Nephron progenitor cell (in vitro differentiated cells): ENCODE measurements at regions not wholly inside any gene's neighbourhood (a gene's known extent, or its start where the extent isn't known, plus 50 kb on each side); places are given as distances from the start of the nearest gene placed in this dataset.

Source experiments
- DNase-seq: peaks from one replicate; pipeline ENCODE4 v3.0.0; 2021
- H3K27ac Mint-ChIP-seq: 2 replicates; pipeline ENCODE4 v1.8.0; 2021; ENCODE audit warnings: mild to moderate bottlenecking, moderate library complexity, mixed read lengths
- H3K27me3 Mint-ChIP-seq: 2 replicates; pipeline ENCODE4 v1.8.0; 2021; ENCODE audit warnings: mild to moderate bottlenecking, low read depth, mixed read lengths; ENCODE audit not compliant: poor library complexity
- H3K36me3 Mint-ChIP-seq: 2 replicates; pipeline ENCODE4 v1.8.0; 2021; ENCODE audit warnings: low read depth, mixed read lengths
- H3K4me1 Mint-ChIP-seq: 2 replicates; pipeline ENCODE4 v1.8.0; 2021; ENCODE audit warnings: mixed read lengths
- H3K4me3 Mint-ChIP-seq: 2 replicates; pipeline ENCODE4 v1.8.0; 2021; ENCODE audit warnings: mild to moderate bottlenecking, moderate library complexity, mixed read lengths
- H3K9me3 Mint-ChIP-seq: 2 replicates; pipeline ENCODE4 v1.8.0; 2021; ENCODE audit warnings: mild to moderate bottlenecking, moderate library complexity, mixed read lengths
- TF ChIP-seq, protein P1 (sequence below): fragments of 200-600 bp; sonication (generic); IDR thresholded peaks from 2 replicates; pipeline ENCODE4 v1.5.0; 2021; ENCODE audit warnings: antibody characterized with exemption

DNA sequence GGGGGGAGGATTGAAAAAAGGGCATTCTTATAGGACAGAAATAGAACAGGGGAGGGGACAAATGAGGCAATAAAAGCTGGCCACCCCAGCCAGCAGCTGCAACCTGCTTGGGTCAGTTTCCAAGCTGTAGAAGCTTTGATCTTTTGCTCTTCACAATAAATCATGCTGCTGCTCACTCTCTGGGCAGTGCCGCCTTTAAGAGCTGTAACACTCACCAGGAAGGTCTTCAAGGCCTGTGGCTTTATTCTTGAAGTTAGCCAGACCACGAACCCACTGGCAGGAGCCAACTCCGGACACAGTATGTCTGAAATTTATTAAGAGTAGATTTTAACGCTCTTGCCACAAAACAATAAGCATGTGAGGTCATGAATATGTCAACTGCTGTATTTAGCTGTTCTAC, 649.9 kb upstream of the RAB6C start:
- TF ChIP-seq, protein P1, sequence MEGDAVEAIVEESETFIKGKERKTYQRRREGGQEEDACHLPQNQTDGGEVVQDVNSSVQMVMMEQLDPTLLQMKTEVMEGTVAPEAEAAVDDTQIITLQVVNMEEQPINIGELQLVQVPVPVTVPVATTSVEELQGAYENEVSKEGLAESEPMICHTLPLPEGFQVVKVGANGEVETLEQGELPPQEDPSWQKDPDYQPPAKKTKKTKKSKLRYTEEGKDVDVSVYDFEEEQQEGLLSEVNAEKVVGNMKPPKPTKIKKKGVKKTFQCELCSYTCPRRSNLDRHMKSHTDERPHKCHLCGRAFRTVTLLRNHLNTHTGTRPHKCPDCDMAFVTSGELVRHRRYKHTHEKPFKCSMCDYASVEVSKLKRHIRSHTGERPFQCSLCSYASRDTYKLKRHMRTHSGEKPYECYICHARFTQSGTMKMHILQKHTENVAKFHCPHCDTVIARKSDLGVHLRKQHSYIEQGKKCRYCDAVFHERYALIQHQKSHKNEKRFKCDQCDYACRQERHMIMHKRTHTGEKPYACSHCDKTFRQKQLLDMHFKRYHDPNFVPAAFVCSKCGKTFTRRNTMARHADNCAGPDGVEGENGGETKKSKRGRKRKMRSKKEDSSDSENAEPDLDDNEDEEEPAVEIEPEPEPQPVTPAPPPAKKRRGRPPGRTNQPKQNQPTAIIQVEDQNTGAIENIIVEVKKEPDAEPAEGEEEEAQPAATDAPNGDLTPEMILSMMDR, result no peak
- no peak overlapping the region for H3K4me3 Mint-ChIP-seq
- H3K4me1 Mint-ChIP-seq, result no peaks in the 10 kb centered on the region

DNA sequence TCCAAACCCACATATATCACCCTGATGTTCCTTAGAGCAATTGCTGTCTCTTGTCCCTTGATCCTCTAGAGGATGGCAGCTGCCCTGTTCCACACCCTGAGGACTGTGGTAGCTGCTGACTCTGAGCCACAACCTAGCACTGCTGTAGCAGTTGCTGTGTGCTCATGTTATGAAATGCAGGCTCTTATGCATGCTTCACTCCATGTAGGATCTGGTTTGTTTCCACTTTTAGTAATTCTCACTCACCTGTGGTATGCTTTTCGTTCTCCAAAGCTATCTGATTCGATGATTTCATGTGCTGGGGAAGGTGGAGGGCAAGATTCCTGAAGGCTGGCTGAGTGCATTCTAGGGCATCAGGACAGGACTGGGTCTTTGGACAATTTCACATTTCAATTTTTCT, 649.0 kb upstream of the RAB6C start:
- no peaks in the 10 kb centered on the region for H3K27me3 Mint-ChIP-seq
- DNase-seq, result no peak
- TF ChIP-seq, protein P1, result no peak
- H3K9me3 Mint-ChIP-seq, result peaks cover 35% of the 10 kb centered on the region
- H3K36me3 Mint-ChIP-seq, result no peaks in the 10 kb centered on the region
- H3K27ac Mint-ChIP-seq, result no peak overlapping the region
- no peak overlapping the region for H3K4me3 Mint-ChIP-seq
- H3K4me1 Mint-ChIP-seq, result no peaks in the 10 kb centered on the region

More for the DNA sequence above, 649.9 kb upstream of the RAB6C start:
- Mint-ChIP-seq H3K9me3 (peaks cover 35% of the 10 kb centered on the region), H3K27ac (no peak overlapping the region), H3K27me3 (no peaks in the 10 kb centered on the region), H3K36me3 (no peaks in the 10 kb centered on the region)
- no peak for DNase-seq

DNA sequence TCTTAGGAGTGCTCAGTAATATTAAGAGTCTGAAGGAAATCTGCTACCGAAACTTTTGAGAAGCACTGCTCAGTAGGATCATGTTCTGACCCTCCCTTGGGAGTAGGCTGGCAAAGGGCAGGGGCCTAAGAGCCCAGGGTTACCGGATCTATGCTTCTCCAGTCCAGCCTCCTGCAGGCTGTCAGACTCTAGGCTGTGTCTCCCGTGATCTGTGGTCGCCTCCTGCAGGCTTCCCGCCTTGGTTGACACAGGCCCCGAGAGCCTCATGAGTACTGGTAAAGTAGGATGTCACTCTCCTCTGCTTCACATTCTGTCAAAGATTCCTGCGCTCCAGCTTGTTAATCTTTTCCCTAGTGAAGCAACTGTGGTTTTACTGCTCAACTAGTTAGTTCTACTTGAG, 647.8 kb upstream of the RAB6C start:
- Mint-ChIP-seq H3K36me3 (no peaks in the 10 kb centered on the region), H3K4me3 (no peak overlapping the region), H3K27me3 (no peaks in the 10 kb centered on the region), H3K4me1 (no peaks in the 10 kb centered on the region), H3K27ac (no peak overlapping the region), H3K9me3 (peaks cover 39% of the 10 kb centered on the region)
- TF ChIP-seq, protein P1, result no peak
- no peak for DNase-seq

DNA sequence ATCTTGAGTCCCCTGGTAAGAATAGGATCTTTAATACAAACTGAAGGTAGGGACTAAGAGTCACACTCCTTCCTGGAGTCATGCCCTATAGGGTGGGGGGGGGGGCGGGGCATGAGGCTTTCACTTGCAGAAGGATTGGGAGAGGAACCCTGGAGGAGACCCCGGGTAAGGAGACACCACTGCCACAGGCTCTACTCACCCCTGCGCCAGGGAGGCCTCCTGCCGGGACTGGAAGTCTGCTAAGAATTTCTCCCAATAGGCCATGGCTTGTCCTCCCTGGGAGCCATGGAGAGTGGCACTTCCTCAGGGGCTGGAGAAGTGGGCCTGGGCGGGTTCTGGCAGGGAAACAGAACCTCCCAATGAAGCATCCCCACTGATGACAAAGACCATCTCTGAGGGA, 645.3 kb upstream of the RAB6C start:
- Mint-ChIP-seq H3K27ac (no peak overlapping the region), H3K4me3 (no peak overlapping the region), H3K9me3 (peaks cover 33% of the 10 kb centered on the region), H3K4me1 (no peaks in the 10 kb centered on the region), H3K27me3 (peaks cover 2% of the 10 kb centered on the region), H3K36me3 (no peaks in the 10 kb centered on the region)
- TF ChIP-seq, protein P1, result no peak
- no peak for DNase-seq

DNA sequence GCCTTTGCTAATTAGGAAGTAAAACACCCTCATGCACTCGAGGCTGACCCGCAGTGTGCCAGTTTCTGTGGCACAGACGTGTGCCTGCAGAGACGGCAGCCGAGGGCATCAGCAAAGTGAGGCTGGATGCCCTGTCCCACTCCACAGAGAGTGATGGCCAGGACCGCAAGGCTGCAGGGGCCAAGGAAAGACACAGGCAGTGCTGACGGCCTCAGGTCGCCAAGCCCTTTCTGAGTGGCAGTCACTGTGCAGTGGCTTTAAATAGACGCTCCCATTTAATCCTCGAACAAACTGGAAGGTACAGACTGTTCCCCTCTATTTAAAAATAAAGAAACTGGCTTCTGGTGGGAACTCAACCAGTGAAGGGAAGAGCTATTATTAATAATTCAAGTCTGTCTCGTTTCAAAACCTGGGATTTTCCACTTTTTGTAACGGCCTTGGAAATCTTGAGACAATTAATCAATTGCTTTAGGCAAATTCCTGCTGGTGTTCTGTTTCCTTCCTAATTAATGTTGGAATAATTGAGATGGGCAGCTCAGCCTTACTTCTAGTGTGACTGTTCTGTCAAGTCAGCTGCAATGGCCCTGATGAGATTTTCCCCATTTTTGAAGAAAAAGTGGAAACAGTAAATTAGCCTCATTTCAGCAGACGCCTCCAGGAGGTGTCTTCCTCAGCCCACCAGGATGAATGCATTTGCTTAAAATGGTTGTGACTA, 644.6 kb upstream of the RAB6C start:
- Mint-ChIP-seq H3K27me3 (peaks cover 2% of the 10 kb centered on the region), H3K4me1 (no peaks in the 10 kb centered on the region), H3K27ac (no peak overlapping the region), H3K9me3 (peaks cover 28% of the 10 kb centered on the region), H3K4me3 (no peak overlapping the region), H3K36me3 (no peaks in the 10 kb centered on the region)
- no peak for DNase-seq
- TF ChIP-seq, protein P1, result no peak

DNA sequence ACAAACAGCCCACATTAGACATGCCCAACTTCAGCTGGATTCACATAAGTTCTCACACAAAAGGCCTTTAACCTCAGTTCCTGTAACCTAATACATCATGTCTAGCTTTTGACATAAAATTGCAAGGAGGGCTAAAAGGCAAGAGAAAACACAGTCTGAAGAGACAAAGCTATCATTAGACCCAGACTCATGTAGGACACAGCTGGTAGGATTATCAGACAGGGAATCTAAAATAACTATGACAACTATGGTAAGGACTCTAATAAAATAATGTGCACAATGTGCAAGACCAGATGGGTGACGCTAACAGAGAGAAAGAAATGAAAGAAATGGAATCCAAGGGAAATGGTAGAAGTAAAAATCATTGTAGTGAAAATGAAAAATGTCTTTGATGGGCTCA, 643.2 kb upstream of the RAB6C start:
- Mint-ChIP-seq H3K27ac (no peak overlapping the region), H3K27me3 (peaks cover 2% of the 10 kb centered on the region), H3K36me3 (peaks cover 4% of the 10 kb centered on the region), H3K4me3 (no peak overlapping the region), H3K4me1 (no peaks in the 10 kb centered on the region), H3K9me3 (peaks cover 29% of the 10 kb centered on the region)
- TF ChIP-seq, protein P1, result no peak
- no peak for DNase-seq
